ENCODE measurements at regions not wholly inside any gene's neighbourhood (a gene's known extent, or its start where the extent isn't known, plus 50 kb on each side); places are given as distances from the start of the nearest gene placed in this dataset.

GRCh38 chr7:155169498-155170065 lies 99.5 kb downstream of the HTR5A start:
- TF ChIP-seq, protein P1, sequence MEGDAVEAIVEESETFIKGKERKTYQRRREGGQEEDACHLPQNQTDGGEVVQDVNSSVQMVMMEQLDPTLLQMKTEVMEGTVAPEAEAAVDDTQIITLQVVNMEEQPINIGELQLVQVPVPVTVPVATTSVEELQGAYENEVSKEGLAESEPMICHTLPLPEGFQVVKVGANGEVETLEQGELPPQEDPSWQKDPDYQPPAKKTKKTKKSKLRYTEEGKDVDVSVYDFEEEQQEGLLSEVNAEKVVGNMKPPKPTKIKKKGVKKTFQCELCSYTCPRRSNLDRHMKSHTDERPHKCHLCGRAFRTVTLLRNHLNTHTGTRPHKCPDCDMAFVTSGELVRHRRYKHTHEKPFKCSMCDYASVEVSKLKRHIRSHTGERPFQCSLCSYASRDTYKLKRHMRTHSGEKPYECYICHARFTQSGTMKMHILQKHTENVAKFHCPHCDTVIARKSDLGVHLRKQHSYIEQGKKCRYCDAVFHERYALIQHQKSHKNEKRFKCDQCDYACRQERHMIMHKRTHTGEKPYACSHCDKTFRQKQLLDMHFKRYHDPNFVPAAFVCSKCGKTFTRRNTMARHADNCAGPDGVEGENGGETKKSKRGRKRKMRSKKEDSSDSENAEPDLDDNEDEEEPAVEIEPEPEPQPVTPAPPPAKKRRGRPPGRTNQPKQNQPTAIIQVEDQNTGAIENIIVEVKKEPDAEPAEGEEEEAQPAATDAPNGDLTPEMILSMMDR (IDR thresholded peaks at IDR 0.05) = no peak
- no peak for TF ChIP-seq POLR2A (IDR thresholded peaks at IDR 0.05)
